ENCODE measurements at regions not wholly inside any gene's neighbourhood (a gene's known extent, or its start where the extent isn't known, plus 50 kb on each side); places are given as distances from the start of the nearest gene placed in this dataset.
"Not testable (repeated sequence)": the region's sequence is repeated elsewhere in the genome, so short reads cannot be mapped to it uniquely, and the experiment has no call there.

- no peak for DNase-seq (ENCODE audit: low read depth in 3 of 3, low spot score in 2 of 3)
Measured at GRCh38 chr5:44252545-44252944, 136.7 kb downstream of the FGF10 start.

GRCh38 chr5:44246986-44247385 is 142.2 kb downstream of the FGF10 start:
- no peak for DNase-seq (ENCODE audit: low read depth in 3 of 3, low spot score in 2 of 3)

- no peak for DNase-seq (ENCODE audit: low read depth in 3 of 3, low spot score in 2 of 3)
Measured at GRCh38 chr5:44245935-44246334, 143.3 kb downstream of the FGF10 start.

- no peak for DNase-seq (ENCODE audit: low read depth in 3 of 3, low spot score in 2 of 3)
Measured at GRCh38 chr5:44242791-44243190, 146.4 kb downstream of the FGF10 start.

- DNase-seq (ENCODE audit: low read depth in 3 of 3, low spot score in 2 of 3) = no peak
Measured at GRCh38 chr5:44236040-44236439, 153.2 kb downstream of the FGF10 start.

- no peak for DNase-seq (ENCODE audit: low read depth in 3 of 3, low spot score in 2 of 3)
Measured at GRCh38 chr5:44233691-44234090, 155.5 kb downstream of the FGF10 start.

- no peak for DNase-seq (ENCODE audit: low read depth in 3 of 3, low spot score in 2 of 3)
Measured at GRCh38 chr5:44225231-44226160, 163.7 kb downstream of the FGF10 start.

GRCh38 chr5:44199408-44199807 is 189.8 kb downstream of the FGF10 start:
- DNase-seq (ENCODE audit: low read depth in 3 of 3, low spot score in 2 of 3) = no peak

GRCh38 chr5:44189255-44189654 is 200.0 kb downstream of the FGF10 start:
- no peak for DNase-seq (ENCODE audit: low read depth in 3 of 3, low spot score in 2 of 3)

- no peak for DNase-seq (ENCODE audit: low read depth in 3 of 3, low spot score in 2 of 3)
Measured at GRCh38 chr5:44187973-44188372, 201.2 kb downstream of the FGF10 start.

- no peak for DNase-seq (ENCODE audit: low read depth in 3 of 3, low spot score in 2 of 3)
Measured at GRCh38 chr5:44183753-44184152, 205.5 kb downstream of the FGF10 start.

GRCh38 chr5:44183312-44183711 is 205.9 kb downstream of the FGF10 start:
- no peak for DNase-seq (ENCODE audit: low read depth in 3 of 3, low spot score in 2 of 3)

- no peak for DNase-seq (ENCODE audit: low read depth in 3 of 3, low spot score in 2 of 3)
Measured at GRCh38 chr5:44178414-44178813, 210.8 kb downstream of the FGF10 start.

GRCh38 chr5:44167540-44167939 is 221.7 kb downstream of the FGF10 start:
- no peak for DNase-seq (ENCODE audit: low read depth in 3 of 3, low spot score in 2 of 3)

GRCh38 chr5:44160369-44160768 is 228.9 kb downstream of the FGF10 start:
- DNase-seq (ENCODE audit: low read depth in 3 of 3, low spot score in 2 of 3) = no peak

GRCh38 chr5:44150075-44150723 is 239.0 kb downstream of the FGF10 start:
- no peak for DNase-seq (ENCODE audit: low read depth in 3 of 3, low spot score in 2 of 3)

GRCh38 chr5:44117947-44118346 is 271.3 kb downstream of the FGF10 start:
- not testable (repeated sequence) for DNase-seq (ENCODE audit: low read depth in 3 of 3, low spot score in 2 of 3)

- DNase-seq (ENCODE audit: low read depth in 3 of 3, low spot score in 2 of 3) = not testable (repeated sequence)
Measured at GRCh38 chr5:44108232-44108631, 281.0 kb downstream of the FGF10 start.

- DNase-seq (ENCODE audit: low read depth in 3 of 3, low spot score in 2 of 3) = no peak
Measured at GRCh38 chr5:44099643-44100042, 289.6 kb downstream of the FGF10 start.

- peak in 2 of 3 donors; percentile 20 to 24 for DNase-seq (ENCODE audit: low read depth in 3 of 3, low spot score in 2 of 3)
Measured at GRCh38 chr5:44089424-44090144, 299.6 kb downstream of the FGF10 start.

GRCh38 chr5:44085083-44085482 is 304.1 kb downstream of the FGF10 start:
- no peak for DNase-seq (ENCODE audit: low read depth in 3 of 3, low spot score in 2 of 3)

Data from right renal cortex interstitium (tissue), 3 donors.